ENCODE measurements at regions not wholly inside any gene's neighbourhood (a gene's known extent, or its start where the extent isn't known, plus 50 kb on each side); places are given as distances from the start of the nearest gene placed in this dataset.

- TF ChIP-seq AR (CRISPR knock-in tag; IDR thresholded peaks at IDR 0.05) (no peak), EMX1 (CRISPR knock-in tag; IDR thresholded peaks at IDR 0.05) (no peak), ZNF532 (CRISPR knock-in tag; IDR thresholded peaks at IDR 0.05; ENCODE audit: borderline replicate concordance) (no peak), ZNF263 (CRISPR knock-in tag; IDR thresholded peaks at IDR 0.05; ENCODE audit: low read depth) (no peak)
- no peak overlapping the region for H3K4me3 Mint-ChIP-seq
- ChIA-PET POLR2A (no interaction called here), CTCF (interaction anchor here (0.7 to 1.1 kb wide), 2 partner anchors 11 to 284 kb away, joined by 3 read pairs; no protein-coding TSS in a partner anchor)
- H3K27ac Mint-ChIP-seq = no peak overlapping the region
- no peaks in the 10 kb centered on the region; the same call in 1 of the 2 replicates for H3K27me3 Mint-ChIP-seq (ENCODE audit: low read depth)
- H3K9me3 Mint-ChIP-seq = peaks cover 9% of the 10 kb centered on the region
- ATAC-seq = no peak
- DNase-seq (ENCODE audit: low spot score) = no peak
- H3K36me3 Mint-ChIP-seq = no peaks in the 10 kb centered on the region
- peaks cover 7% of the 10 kb centered on the region for H3K4me1 Mint-ChIP-seq
Observed at GRCh38 chr20:10921491-10922010, 247.8 kb upstream of the JAG1 start.

GRCh38 chr20:10922506-10922905 is 248.7 kb upstream of the JAG1 start:
- no peak for TF ChIP-seq NFATC4 (CRISPR knock-in tag; IDR thresholded peaks at IDR 0.05)
- CTCF ChIA-PET = no interaction called here
- no peaks in the 10 kb centered on the region for H3K36me3 Mint-ChIP-seq
- no peaks in the 10 kb centered on the region for H3K27me3 Mint-ChIP-seq (ENCODE audit: low read depth)
- H3K9me3 Mint-ChIP-seq = peaks cover 1% of the 10 kb centered on the region
- POLR2A ChIA-PET = no interaction called here
- DNase-seq (ENCODE audit: low spot score) (no peak), ATAC-seq (no peak)
- no peak overlapping the region for H3K27ac Mint-ChIP-seq
- H3K4me1 Mint-ChIP-seq = peaks cover 7% of the 10 kb centered on the region
- H3K4me3 Mint-ChIP-seq = no peak overlapping the region

GRCh38 chr20:10922941-10923340 is 249.1 kb upstream of the JAG1 start:
- POLR2A ChIA-PET = no interaction called here
- Mint-ChIP-seq H3K9me3 (no peaks in the 10 kb centered on the region), H3K27ac (no peak overlapping the region), H3K36me3 (no peaks in the 10 kb centered on the region), H3K27me3 (ENCODE audit: low read depth) (no peaks in the 10 kb centered on the region), H3K4me3 (no peak overlapping the region), H3K4me1 (peaks cover 7% of the 10 kb centered on the region)
- DNase-seq (ENCODE audit: low spot score) (no peak), ATAC-seq (no peak)
- CTCF ChIA-PET = no interaction called here
- TF ChIP-seq IRF2 (CRISPR knock-in tag; IDR thresholded peaks at IDR 0.05; ENCODE audit: borderline replicate concordance, low read depth) (no peak), ZNF416 (CRISPR knock-in tag; IDR thresholded peaks at IDR 0.05) (no peak), ATF3 (CRISPR knock-in tag; conservative IDR thresholded peaks at IDR 0.05) (no peak), SOX15 (CRISPR knock-in tag; IDR thresholded peaks at IDR 0.05) (no peak), EMX1 (CRISPR knock-in tag; IDR thresholded peaks at IDR 0.05) (no peak), HMGXB4 (CRISPR knock-in tag; IDR thresholded peaks at IDR 0.05) (no peak), ZSCAN18 (CRISPR knock-in tag; IDR thresholded peaks at IDR 0.05) (no peak), ZNF671 (CRISPR knock-in tag; IDR thresholded peaks at IDR 0.05) (no peak), GABPB1 (CRISPR knock-in tag; IDR thresholded peaks at IDR 0.05) (no peak), TP53 (CRISPR knock-in tag; IDR thresholded peaks at IDR 0.05) (no peak), GRHL2 (CRISPR knock-in tag; IDR thresholded peaks at IDR 0.05; ENCODE audit: insufficient replicate concordance, severe bottlenecking) (no peak)
